H1 (cell line): ENCODE measurements at regions not wholly inside any gene's neighbourhood (a gene's known extent, or its start where the extent isn't known, plus 50 kb on each side); places are given as distances from the start of the nearest gene placed in this dataset.

Experiments
- CTCF ChIA-PET: fragments of 300-600 bp; sonication (Branson Sonifier 250); formaldehyde crosslinking; loops from one replicate; lab custom pipeline; 2021; ENCODE audit not compliant: partially characterized antibody; lab: Charles Lee
- POLR2A ChIA-PET: fragments of 300-600 bp; sonication (Branson Sonifier 250); formaldehyde crosslinking; loops from one replicate; lab custom pipeline; 2021; ENCODE audit warnings: inconsistent platforms; ENCODE audit not compliant: partially characterized antibody; lab: Charles Lee
- DNase-seq, 2 experiments: peaks; one replicate each; pipeline versions ENCODE4 v3.0.0 to v3.0.0-alpha.2; 2010 to 2022; ENCODE audit warnings: low spot score in 2 of 2, low read depth in 1 of 2, mixed read lengths in 1 of 2
- FAIRE-seq: peaks from 2 replicates; lab custom pipeline; 2011; peaks lifted over from hg19 to GRCh38; lab: Jason Lieb, UNC
- H2AFZ ChIP-seq: 2 replicates; pipeline ENCODE4 v1.8.1; 2012; ENCODE audit warnings: low read length, inconsistent platforms
- H2AK5ac ChIP-seq: 2 replicates; pipeline ENCODE4 v1.6.1; 2013; ENCODE audit warnings: low read depth, low read length
- H2BK120ac ChIP-seq: replicated peaks from 2 replicates; pipeline ENCODE3; 2013; ENCODE audit warnings: low read depth, low read length, inconsistent platforms
- H2BK12ac ChIP-seq: 2 replicates; pipeline ENCODE4 v1.6.1; 2013; ENCODE audit warnings: low read depth, low read length
- H2BK15ac ChIP-seq: 2 replicates; pipeline ENCODE4 v1.6.1; 2013; ENCODE audit warnings: low read length
- H2BK20ac ChIP-seq: 2 replicates; pipeline ENCODE4 v1.6.1; 2013; ENCODE audit warnings: low read length
- H2BK5ac ChIP-seq: 2 replicates; pipeline ENCODE4 v1.6.1; 2013; ENCODE audit warnings: low read depth, low read length
- H3K14ac ChIP-seq: 2 replicates; pipeline ENCODE4 v1.6.1; 2013; ENCODE audit warnings: inconsistent platforms; ENCODE audit not compliant: insufficient read length
- H3K18ac ChIP-seq: 2 replicates; pipeline ENCODE4 v1.6.1; 2013; ENCODE audit warnings: low read length; ENCODE audit errors: extremely low read depth
- H3K23ac ChIP-seq: 2 replicates; pipeline ENCODE4 v1.6.1; 2013; ENCODE audit warnings: inconsistent platforms; ENCODE audit not compliant: insufficient read length
- H3K23me2 ChIP-seq: 2 replicates; pipeline ENCODE4 v1.6.1; 2013; ENCODE audit warnings: low read depth, low read length
- H3K27ac ChIP-seq: 2 replicates; pipeline ENCODE4 v1.6.1; 2011; ENCODE audit warnings: low read depth, low read length, inconsistent platforms
- H3K27me3 ChIP-seq, 4 experiments: replicated peaks in 1 of 4; 1 replicate in 1 of 4; 2 replicates in 3 of 4; pipeline versions ENCODE4 v1.6.1 to v1.8.1; 2011 to 2013; ENCODE audit warnings: low read length in 3 of 4, mild to moderate bottlenecking in 3 of 4, inconsistent platforms in 2 of 4, mixed read lengths in 2 of 4, moderate library complexity in 1 of 4; ENCODE audit not compliant: control insufficient read depth in 3 of 4, insufficient read depth in 3 of 4; ENCODE audit errors: extremely low read depth in 1 of 4
- H3K36me3 ChIP-seq, 4 experiments: 2 replicates each; pipeline versions ENCODE4 v1.6.1 to v1.8.1; 2011 to 2013; ENCODE audit warnings: mild to moderate bottlenecking in 4 of 4, low read length in 3 of 4, moderate library complexity in 2 of 4, control low read depth in 1 of 4, inconsistent platforms in 1 of 4; ENCODE audit not compliant: insufficient read depth in 4 of 4, control insufficient read depth in 2 of 4
- H3K4ac ChIP-seq: replicated peaks from 2 replicates; pipeline ENCODE3; 2013; ENCODE audit warnings: low read length, low read depth, mixed read lengths, inconsistent platforms; ENCODE audit not compliant: insufficient read length
- H3K4me1 ChIP-seq, 4 experiments: replicated peaks in 1 of 4; 1 replicate in 1 of 4; 2 replicates in 3 of 4; pipeline versions ENCODE4 v1.6.1 to v1.8.1; 2011 to 2013; ENCODE audit warnings: low read length in 3 of 4, inconsistent platforms in 2 of 4, mixed read lengths in 1 of 4; ENCODE audit not compliant: insufficient read depth in 4 of 4, control insufficient read depth in 3 of 4
- H3K4me2 ChIP-seq, 2 experiments: 2 replicates each; pipeline versions ENCODE4 v1.6.1 to v1.8.1; 2011 to 2013; ENCODE audit warnings: low read depth in 2 of 2, low read length in 2 of 2, control low read depth in 1 of 2, inconsistent platforms in 1 of 2, mild to moderate bottlenecking in 1 of 2; ENCODE audit not compliant: insufficient read depth in 1 of 2
- H3K4me3 ChIP-seq, 4 experiments: fragments of 200-600, 300-600 bp in 1 of 4; sonication (generic), shearing (Covaris generic), sonication (Bioruptor Twin) in 1 of 4; 2 replicates each; pipeline versions ENCODE4 v1.5.1 to v1.8.1; 2011 to 2016; ENCODE audit warnings: low read length in 4 of 4, low read depth in 3 of 4, control low read depth in 2 of 4, inconsistent platforms in 2 of 4, mild to moderate bottlenecking in 2 of 4, mixed read lengths in 1 of 4, moderate library complexity in 1 of 4; ENCODE audit not compliant: insufficient read depth in 2 of 4; ENCODE audit errors: extremely low read depth in 1 of 4
- H3K56ac ChIP-seq: replicated peaks from 2 replicates; pipeline ENCODE3; 2013; ENCODE audit warnings: low read depth, mild to moderate bottlenecking, mixed read lengths, low read length, inconsistent platforms; ENCODE audit not compliant: insufficient read length
- H3K79me1 ChIP-seq: 2 replicates; pipeline ENCODE4 v1.6.1; 2013; ENCODE audit warnings: low read depth, low read length, control low read depth
- H3K79me2 ChIP-seq, 2 experiments: 2 replicates each; pipeline versions ENCODE4 v1.6.1 to v1.8.1; 2012 to 2013; ENCODE audit warnings: low read length in 2 of 2, mild to moderate bottlenecking in 2 of 2, inconsistent platforms in 1 of 2; ENCODE audit not compliant: insufficient read depth in 2 of 2, control insufficient read depth in 1 of 2
- H3K9ac ChIP-seq, 4 experiments: replicated peaks in 1 of 4; 1 replicate in 1 of 4; 2 replicates in 3 of 4; pipeline versions ENCODE4 v1.6.1 to v1.8.1; 2011 to 2013; ENCODE audit warnings: low read depth in 3 of 4, low read length in 3 of 4, control low read depth in 2 of 4, mild to moderate bottlenecking in 2 of 4, moderate library complexity in 2 of 4, inconsistent platforms in 1 of 4; ENCODE audit errors: extremely low read depth in 1 of 4
- H3K9me3 ChIP-seq, 2 experiments: 2 replicates each; pipeline versions ENCODE4 v1.6.1 to v1.8.1; 2012 to 2013; ENCODE audit warnings: mild to moderate bottlenecking in 2 of 2, moderate library complexity in 2 of 2, control low read depth in 1 of 2, inconsistent platforms in 1 of 2, low read depth in 1 of 2, low read length in 1 of 2, mixed read lengths in 1 of 2; ENCODE audit not compliant: insufficient read depth in 2 of 2
- H4K20me1 ChIP-seq, 2 experiments: replicated peaks in 1 of 2; 2 replicates each; pipeline versions ENCODE3 to v1.8.1; 2011 to 2013; ENCODE audit warnings: inconsistent platforms in 2 of 2, low read length in 2 of 2, mild to moderate bottlenecking in 1 of 2; ENCODE audit not compliant: insufficient read depth in 2 of 2, control insufficient read depth in 1 of 2
- H4K5ac ChIP-seq: 2 replicates; pipeline ENCODE4 v1.6.1; 2013; ENCODE audit warnings: low read length, low read depth, mixed read lengths, inconsistent platforms; ENCODE audit not compliant: insufficient read length
- H4K8ac ChIP-seq: 2 replicates; pipeline ENCODE4 v1.8.0; 2013; ENCODE audit warnings: mild to moderate bottlenecking, moderate library complexity, low read length, inconsistent platforms; ENCODE audit not compliant: insufficient read depth; ENCODE audit errors: extremely low read depth
- H4K91ac ChIP-seq: replicated peaks from 2 replicates; pipeline ENCODE3; 2013; ENCODE audit warnings: low read length, mixed read lengths, inconsistent platforms; ENCODE audit not compliant: insufficient read length
- EGR1 ChIP-seq: IDR thresholded peaks from 2 replicates; pipeline ENCODE4 v1.6.1; 2011; ENCODE audit warnings: low read depth, low read length, borderline replicate concordance
- GABPA ChIP-seq: IDR thresholded peaks from 2 replicates; pipeline ENCODE4 v1.6.1; 2011; ENCODE audit warnings: mild to moderate bottlenecking, low read length, moderate library complexity, borderline replicate concordance; ENCODE audit not compliant: insufficient read depth
- GTF2F1 ChIP-seq: IDR thresholded peaks from 2 replicates; pipeline ENCODE4 v1.6.1; 2012; ENCODE audit warnings: low read depth, low read length, improper control_type of control experiment, borderline replicate concordance
- NANOG ChIP-seq: IDR thresholded peaks from 2 replicates; pipeline ENCODE4 v1.6.1; 2011; ENCODE audit warnings: low read length, low read depth, mild to moderate bottlenecking, inconsistent platforms; ENCODE audit not compliant: insufficient read depth, poor library complexity, severe bottlenecking
- POLR2A ChIP-seq, 2 experiments: IDR thresholded peaks; 1 replicate in 1 of 2; 2 replicates in 1 of 2; pipeline ENCODE4 v1.6.1; 2011; ENCODE audit warnings: low read depth in 2 of 2, low read length in 2 of 2, mild to moderate bottlenecking in 2 of 2; ENCODE audit errors: control extremely low read depth in 1 of 2
- POLR2AphosphoS5 ChIP-seq: IDR thresholded peaks from 2 replicates; pipeline ENCODE4 v1.6.1; 2011; ENCODE audit warnings: low read depth, low read length
- SIX5 ChIP-seq: IDR thresholded peaks from 2 replicates; pipeline ENCODE4 v1.6.1; 2011; ENCODE audit warnings: mild to moderate bottlenecking, low read depth, low read length
- SP4 ChIP-seq: IDR thresholded peaks from 2 replicates; pipeline ENCODE4 v1.6.1; 2012; ENCODE audit warnings: low read length, inconsistent platforms
- TAF1 ChIP-seq: IDR thresholded peaks from 2 replicates; pipeline ENCODE4 v1.6.1; 2011; ENCODE audit warnings: mild to moderate bottlenecking, low read depth, low read length
- USF2 ChIP-seq: IDR thresholded peaks from 2 replicates; pipeline ENCODE4 v1.6.1; 2011; ENCODE audit warnings: low read length, improper control_type of control experiment
- WGBS, 2 experiments: shearing (Covaris generic) in 1 of 2; methylation state at CpG; one replicate each; pipeline versions ENCODE4 v1.1.6 to v1.1.7; 2013 to 2015; ENCODE audit warnings: low lambda C conversion rate in 2 of 2, mixed read lengths in 2 of 2, inconsistent platforms in 1 of 2, low coverage in 1 of 2, missing lambda C conversion rate in 1 of 2; ENCODE audit not compliant: insufficient replicate concordance in 2 of 2, insufficient coverage in 1 of 2, insufficient read length in 1 of 2; ENCODE audit errors: extremely low coverage in 1 of 2, missing lambda C conversion rate in 1 of 2; 5-methylcytosine and 5-hydroxymethylcytosine counted together

GRCh38 chr11:105449100-105449734 is 160.7 kb upstream of the GRIA4 start:
- Histone ChIP-seq H3K23me2 (no peaks in the 10 kb centered on the region), H2BK15ac (no peak overlapping the region), H3K4ac (no peak overlapping the region), H3K27ac (no peak overlapping the region), H3K14ac (no peak overlapping the region), H2BK120ac (no peak overlapping the region), H2BK20ac (no peak overlapping the region), H4K20me1 (no peaks in the 10 kb centered on the region), H3K27me3 (no peaks in the 10 kb centered on the region), H3K18ac (no peak overlapping the region), H4K91ac (no peak overlapping the region), H3K23ac (no peak overlapping the region), H3K79me1 (no peaks in the 10 kb centered on the region), H3K4me1 (no peaks in the 10 kb centered on the region), H2AFZ (no peak overlapping the region), H3K9me3 (no peaks in the 10 kb centered on the region), H3K4me3 (no peak overlapping the region), H2BK5ac (no peak overlapping the region; the same call in 1 of the 2 replicates), H3K9ac (no peak overlapping the region), H3K79me2 (no peaks in the 10 kb centered on the region), H2BK12ac (no peak overlapping the region), H3K36me3 (no peaks in the 10 kb centered on the region), H3K4me2 (no peak overlapping the region), H4K8ac (no peak overlapping the region), H3K56ac (no peak overlapping the region), H4K5ac (no peak overlapping the region), H2AK5ac (no peak overlapping the region)
- TF ChIP-seq GABPA, result no peak
- no peak for TF ChIP-seq NANOG
- no peak for TF ChIP-seq POLR2AphosphoS5
- TF ChIP-seq GTF2F1, result no peak
- no peak for TF ChIP-seq EGR1
- no peak for TF ChIP-seq SP4
- no peak for TF ChIP-seq POLR2A (IDR thresholded peaks at IDR 0.05; ENCODE audit: control extremely low read depth in 1 of 2, low read depth in 2 of 2, low read length in 2 of 2)
- TF ChIP-seq USF2, result no peak
- TF ChIP-seq TAF1, result no peak
- no peak for TF ChIP-seq SIX5
- no peak for FAIRE-seq
- ChIA-PET CTCF (interaction anchor here (1.2 kb wide), 1 partner anchor 17 kb away, joined by 3 read pairs; no protein-coding TSS in a partner anchor), POLR2A (no interaction called here)
- DNase-seq, result no peak
- 100% methylated on average over 2 of the region's 2 CpGs; no CpG with 5 or more reads in 1 of the 2 experiments for WGBS, 2 experiments
